Neural progenitor cell (in vitro differentiated cells): ENCODE measurements at regions not wholly inside any gene's neighbourhood (a gene's known extent, or its start where the extent isn't known, plus 50 kb on each side); places are given as distances from the start of the nearest gene placed in this dataset.

Experiments used
- DNase-seq: peaks from one replicate; pipeline ENCODE4 v3.0.0-alpha.2; 2016; ENCODE audit warnings: low spot score
- H2AFZ ChIP-seq: fragments of 200-600 bp; sonication (generic); replicated peaks from 2 replicates; pipeline ENCODE4 v1.6.1; 2016; ENCODE audit warnings: antibody characterized with exemption
- H3F3A ChIP-seq: fragments of 200-600 bp; sonication (generic); 2 replicates; pipeline ENCODE4 v1.6.1; 2016; ENCODE audit warnings: antibody characterized with exemption, low read depth
- H3K27ac ChIP-seq: fragments of 200-600 bp; sonication (generic); 2 replicates; pipeline ENCODE4 v1.5.1; 2016; ENCODE audit warnings: mild to moderate bottlenecking
- H3K27me3 ChIP-seq: fragments of 200-600 bp; sonication (generic); 2 replicates; pipeline ENCODE4 v1.6.1; 2016; ENCODE audit warnings: mild to moderate bottlenecking, moderate library complexity
- H3K36me3 ChIP-seq: fragments of 200-600 bp; sonication (generic); 2 replicates; pipeline ENCODE4 v1.5.1; 2016
- H3K4me1 ChIP-seq: fragments of 200-600 bp; sonication (generic); 2 replicates; pipeline ENCODE4 v1.6.1; 2016; ENCODE audit warnings: mixed run types
- H3K4me2 ChIP-seq: fragments of 200-600 bp; sonication (generic); 2 replicates; pipeline ENCODE4 v1.6.1; 2016
- H3K4me3 ChIP-seq: fragments of 200-600 bp; sonication (generic); 2 replicates; pipeline ENCODE4 v1.5.1; 2016
- H3K79me2 ChIP-seq: fragments of 200-600 bp; sonication (generic); 2 replicates; pipeline ENCODE4 v1.6.1; 2016; ENCODE audit warnings: low read depth
- H3K9ac ChIP-seq: fragments of 200-600 bp; sonication (generic); 2 replicates; pipeline ENCODE4 v1.6.1; 2016
- H3K9me3 ChIP-seq: fragments of 200-600 bp; sonication (generic); 2 replicates; pipeline ENCODE4 v1.5.1; 2016; ENCODE audit warnings: low read depth
- H4K20me1 ChIP-seq: fragments of 200-600 bp; sonication (generic); 2 replicates; pipeline ENCODE4 v1.6.1; 2016; ENCODE audit warnings: low read depth
- H3K27ac Mint-ChIP-seq: 3 replicates; pipeline ENCODE4 v1.8.0; 2021; ENCODE audit warnings: mixed read lengths
- H3K27me3 Mint-ChIP-seq: 2 replicates; pipeline ENCODE4 v1.8.0; 2022; ENCODE audit warnings: low read depth, mild to moderate bottlenecking, inconsistent platforms, moderate library complexity, mixed read lengths; ENCODE audit not compliant: insufficient read depth
- H3K36me3 Mint-ChIP-seq: 3 replicates; pipeline ENCODE4 v1.8.0; 2021; ENCODE audit warnings: mixed read lengths
- H3K4me1 Mint-ChIP-seq: 3 replicates; pipeline ENCODE4 v1.8.0; 2021; ENCODE audit warnings: mixed read lengths
- H3K4me3 Mint-ChIP-seq: 3 replicates; pipeline ENCODE4 v1.8.0; 2021; ENCODE audit warnings: mild to moderate bottlenecking, moderate library complexity, mixed read lengths
- H3K9me3 Mint-ChIP-seq: 3 replicates; pipeline ENCODE4 v1.8.0; 2020; ENCODE audit warnings: mixed read lengths
- CTCF ChIP-seq: fragments of 200-600 bp; sonication (generic); IDR thresholded peaks from 2 replicates; pipeline ENCODE4 v1.5.1; 2017; ENCODE audit warnings: antibody characterized with exemption, mild to moderate bottlenecking
- EZH2 ChIP-seq: fragments of 200-600 bp; sonication (generic); IDR thresholded peaks from 2 replicates; pipeline ENCODE4 v1.6.1; 2017; ENCODE audit warnings: antibody characterized with exemption, mild to moderate bottlenecking, moderate library complexity
- EZH2phosphoT487 ChIP-seq: fragments of 200-600 bp; sonication (generic); IDR thresholded peaks from 2 replicates; pipeline ENCODE4 v1.6.1; 2017; ENCODE audit warnings: antibody characterized with exemption

- no peaks in the 10 kb centered on the region for H3K4me1 ChIP-seq
- H3F3A ChIP-seq = no peaks in the 10 kb centered on the region
- no peak overlapping the region for H3K9ac ChIP-seq
- H3K27me3 ChIP-seq = no peaks in the 10 kb centered on the region
- H3K79me2 ChIP-seq = no peaks in the 10 kb centered on the region
- H3K4me3 ChIP-seq = no peak overlapping the region
- Mint-ChIP-seq H3K27ac (no peak overlapping the region), H3K9me3 (no peaks in the 10 kb centered on the region), H3K4me1 (no peaks in the 10 kb centered on the region), H3K27me3 (no peaks in the 10 kb centered on the region), H3K4me3 (no peak overlapping the region), H3K36me3 (no peaks in the 10 kb centered on the region)
- H3K27ac ChIP-seq = no peak overlapping the region
- no peak for DNase-seq
- H4K20me1 ChIP-seq = no peaks in the 10 kb centered on the region
- no peak overlapping the region for H3K4me2 ChIP-seq
- no peaks in the 10 kb centered on the region for H3K9me3 ChIP-seq
- no peaks in the 10 kb centered on the region for H3K36me3 ChIP-seq
- TF ChIP-seq CTCF (no peak), EZH2phosphoT487 (no peak), EZH2 (no peak)
- H2AFZ ChIP-seq = no peak overlapping the region
These were observed 502.4 kb downstream of the CDH10 start for GRCh38 chr5:24142341-24142740.

- no peak overlapping the region for H3K4me3 Mint-ChIP-seq
- Histone ChIP-seq H3F3A (no peaks in the 10 kb centered on the region), H3K4me1 (no peaks in the 10 kb centered on the region), H2AFZ (no peak overlapping the region), H3K27ac (no peak overlapping the region), H3K4me2 (no peak overlapping the region), H3K9ac (no peak overlapping the region), H3K79me2 (no peaks in the 10 kb centered on the region), H3K9me3 (no peaks in the 10 kb centered on the region), H3K4me3 (no peak overlapping the region), H3K27me3 (no peaks in the 10 kb centered on the region), H3K36me3 (no peaks in the 10 kb centered on the region), H4K20me1 (no peaks in the 10 kb centered on the region)
- no peaks in the 10 kb centered on the region for H3K36me3 Mint-ChIP-seq
- DNase-seq = no peak
- no peaks in the 10 kb centered on the region for H3K9me3 Mint-ChIP-seq
- no peaks in the 10 kb centered on the region for H3K27me3 Mint-ChIP-seq
- no peaks in the 10 kb centered on the region for H3K4me1 Mint-ChIP-seq
- no peak overlapping the region for H3K27ac Mint-ChIP-seq
- TF ChIP-seq EZH2 (no peak), EZH2phosphoT487 (no peak), CTCF (no peak)
These were observed 499.0 kb downstream of the CDH10 start for GRCh38 chr5:24145806-24146205.

- Histone ChIP-seq H4K20me1 (no peaks in the 10 kb centered on the region), H3K79me2 (no peaks in the 10 kb centered on the region), H3F3A (no peaks in the 10 kb centered on the region), H3K9me3 (no peaks in the 10 kb centered on the region), H3K9ac (no peak overlapping the region), H3K27me3 (no peaks in the 10 kb centered on the region), H3K4me3 (no peak overlapping the region), H3K27ac (no peak overlapping the region), H3K36me3 (no peaks in the 10 kb centered on the region), H3K4me2 (no peak overlapping the region), H2AFZ (no peak overlapping the region), H3K4me1 (no peaks in the 10 kb centered on the region)
- no peak for DNase-seq
- Mint-ChIP-seq H3K27me3 (peaks cover 3% of the 10 kb centered on the region), H3K36me3 (no peaks in the 10 kb centered on the region), H3K4me3 (no peak overlapping the region), H3K4me1 (no peaks in the 10 kb centered on the region), H3K27ac (no peak overlapping the region), H3K9me3 (no peaks in the 10 kb centered on the region)
- TF ChIP-seq EZH2phosphoT487 (no peak), EZH2 (no peak)
These were observed 483.2 kb downstream of the CDH10 start for GRCh38 chr5:24161559-24161958.

GRCh38 chr5:24162343-24162742, 482.4 kb downstream of the CDH10 start:
- Histone ChIP-seq H3K9ac (no peak overlapping the region), H3K27ac (no peak overlapping the region), H3K79me2 (no peaks in the 10 kb centered on the region), H3K9me3 (no peaks in the 10 kb centered on the region), H3F3A (no peaks in the 10 kb centered on the region), H3K36me3 (no peaks in the 10 kb centered on the region), H2AFZ (no peak overlapping the region), H3K4me2 (no peak overlapping the region), H4K20me1 (no peaks in the 10 kb centered on the region), H3K27me3 (no peaks in the 10 kb centered on the region), H3K4me3 (no peak overlapping the region), H3K4me1 (no peaks in the 10 kb centered on the region)
- Mint-ChIP-seq H3K4me3 (no peak overlapping the region), H3K4me1 (no peaks in the 10 kb centered on the region), H3K9me3 (no peaks in the 10 kb centered on the region), H3K27me3 (peaks cover 3% of the 10 kb centered on the region), H3K27ac (no peak overlapping the region), H3K36me3 (no peaks in the 10 kb centered on the region)
- TF ChIP-seq EZH2 (no peak), EZH2phosphoT487 (no peak), CTCF (no peak)
- no peak for DNase-seq
